Activated T-helper 9 cell treated with anti-CD3 and anti-CD28 coated beads, Interleukin-2, amount 50 U/mL, for 16 hours (primary cell): ENCODE measurements at regions not wholly inside any gene's neighbourhood (a gene's known extent, or its start where the extent isn't known, plus 50 kb on each side); places are given as distances from the start of the nearest gene placed in this dataset.
"Not testable (repeated sequence)": the region's sequence is repeated elsewhere in the genome, so short reads cannot be mapped to it uniquely, and the experiment has no call there.

Experiments used
- DNase-seq: peaks from one replicate; pipeline ENCODE4 v3.0.0-alpha.2; 2020; ENCODE audit warnings: low read depth

- no peak for DNase-seq
Measured at GRCh38 chr16:72657164-72657563, 390.8 kb downstream of the ZFHX3 start.

DNA sequence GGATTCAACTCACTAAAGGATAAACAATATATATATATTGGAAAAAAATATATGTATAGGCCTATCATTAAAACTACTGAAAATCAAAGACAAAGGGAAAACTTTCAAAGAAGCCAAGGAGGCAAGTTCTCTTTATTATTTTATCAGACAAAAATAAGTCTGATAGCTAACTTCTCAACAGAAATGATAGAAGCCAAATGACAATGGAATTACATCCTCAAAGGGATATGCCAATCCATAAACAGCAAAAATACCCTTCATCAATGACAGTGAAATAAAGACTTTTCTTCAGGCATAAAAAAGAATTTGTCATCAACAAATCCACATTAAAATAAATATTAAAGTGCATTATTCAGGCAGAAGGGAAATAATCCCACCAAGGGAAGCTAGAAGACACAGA, 393.4 kb downstream of the ZFHX3 start:
- DNase-seq: no peak

DNA sequence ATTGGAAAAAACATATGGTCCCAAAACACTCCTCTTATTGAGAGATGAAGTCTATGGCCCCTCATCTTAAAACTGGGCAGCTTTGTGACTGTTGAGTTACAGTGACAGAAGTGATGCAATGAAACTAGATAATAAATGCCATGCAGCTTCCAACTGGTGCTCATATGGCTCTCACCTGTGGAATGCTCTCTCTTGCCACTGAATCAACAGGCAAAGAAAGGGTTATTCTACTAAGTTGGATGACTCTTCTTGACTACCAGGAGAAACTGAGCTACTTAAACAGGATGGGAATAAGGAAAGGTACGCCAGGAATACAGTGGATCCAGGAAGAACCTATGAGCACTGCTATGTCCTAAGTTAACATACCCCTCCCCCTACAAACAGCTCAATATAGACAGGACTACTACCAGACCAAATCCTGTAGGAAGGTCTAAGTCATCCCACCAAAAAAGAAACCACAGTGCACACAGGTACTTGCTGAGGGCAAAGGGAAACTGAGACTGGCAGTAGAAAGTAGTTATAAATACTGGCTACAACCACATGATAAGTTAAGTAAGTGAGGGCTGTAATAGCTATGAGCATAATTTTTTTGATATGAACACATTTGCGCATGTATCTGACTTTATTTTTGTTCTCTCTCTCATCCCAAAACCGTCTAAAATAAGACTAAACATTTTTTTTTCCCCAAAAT, 398.5 kb downstream of the ZFHX3 start:
- no peak for DNase-seq

DNA sequence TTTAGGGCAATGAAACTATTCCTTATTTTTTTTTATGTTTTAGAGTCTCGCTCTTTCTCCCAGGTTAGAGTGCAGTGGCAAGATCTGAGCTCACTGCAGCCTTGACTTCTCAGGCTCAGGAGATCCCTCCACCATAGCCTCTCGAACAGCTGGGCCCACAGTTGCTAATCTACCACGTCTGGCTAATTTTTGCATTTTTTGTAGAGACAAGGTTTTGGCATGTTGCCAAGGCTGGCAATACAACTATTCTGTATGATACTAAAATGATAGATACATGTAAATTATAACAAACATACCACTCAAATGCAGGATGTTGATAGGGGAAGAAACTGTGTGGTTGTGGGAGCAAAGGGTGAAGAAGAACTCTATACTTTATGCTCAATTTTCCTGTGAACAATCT, 401.3 kb downstream of the ZFHX3 start:
- DNase-seq: no peak

GRCh38 chr16:72645538-72645937, 402.4 kb downstream of the ZFHX3 start:
- DNase-seq: no peak

GRCh38 chr16:72644911-72645310, 403.0 kb downstream of the ZFHX3 start:
- DNase-seq: no peak

DNA sequence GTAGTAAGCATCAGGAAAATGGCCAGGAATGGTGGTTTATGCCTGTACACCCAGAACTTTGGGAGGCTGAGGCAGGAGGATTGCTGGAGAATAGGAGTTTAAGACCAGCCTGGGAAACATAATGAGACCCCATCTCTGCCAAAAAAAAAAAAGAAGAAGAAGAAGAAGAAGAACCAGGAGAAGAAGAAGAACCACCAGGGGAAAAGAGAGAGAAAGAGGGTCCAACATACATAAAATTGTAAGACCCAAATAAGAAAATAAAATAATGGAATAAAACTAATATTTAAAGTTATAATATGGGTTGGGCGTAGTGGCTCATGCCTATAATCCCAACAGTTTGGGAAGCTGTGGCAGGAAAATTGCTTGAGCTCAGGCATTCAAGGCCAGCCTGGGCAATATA, 408.4 kb downstream of the ZFHX3 start:
- DNase-seq: no peak

DNA sequence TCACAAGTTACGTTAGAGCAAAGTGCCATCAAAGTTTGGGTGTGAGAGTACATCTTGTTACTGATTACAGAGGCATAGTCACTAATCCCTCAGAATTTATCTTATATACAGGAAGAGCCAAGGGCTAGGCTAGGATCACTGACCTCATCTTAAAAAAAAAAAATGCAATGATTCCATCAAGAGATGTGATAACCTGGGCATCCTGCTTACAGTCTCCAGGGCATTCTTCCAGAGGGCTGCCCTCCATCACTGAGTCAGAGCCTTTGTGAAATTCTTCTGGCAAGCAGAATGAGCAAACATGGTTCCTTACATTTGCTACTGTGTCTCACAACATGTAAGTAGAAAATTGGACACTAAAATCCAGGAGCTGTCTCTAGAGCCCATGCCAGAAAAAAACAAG, 410.6 kb downstream of the ZFHX3 start:
- no peak for DNase-seq

DNA sequence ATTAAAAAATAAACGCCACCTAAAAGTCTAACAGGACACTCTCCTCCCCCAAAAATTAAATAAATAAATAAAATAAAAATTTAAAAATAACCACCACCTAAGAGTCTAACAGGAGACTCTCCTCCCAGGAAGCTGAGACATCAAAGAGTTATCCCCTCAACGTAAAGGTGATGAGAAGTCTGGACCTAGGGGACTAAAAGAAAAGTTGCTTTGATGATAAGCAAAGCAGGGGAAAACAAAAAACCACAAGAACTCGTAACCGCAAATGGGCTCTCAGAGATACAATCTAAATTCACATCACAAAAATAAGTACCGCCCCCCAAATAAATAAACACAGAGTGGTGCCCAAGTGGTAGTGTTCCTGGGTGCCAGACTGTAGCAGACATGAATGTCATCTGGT, 412.2 kb downstream of the ZFHX3 start:
- DNase-seq: no peak

GRCh38 chr16:72635104-72635503, 412.8 kb downstream of the ZFHX3 start:
- no peak for DNase-seq

GRCh38 chr16:72627182-72627896, 420.6 kb downstream of the ZFHX3 start:
- not testable (repeated sequence) for DNase-seq

DNA sequence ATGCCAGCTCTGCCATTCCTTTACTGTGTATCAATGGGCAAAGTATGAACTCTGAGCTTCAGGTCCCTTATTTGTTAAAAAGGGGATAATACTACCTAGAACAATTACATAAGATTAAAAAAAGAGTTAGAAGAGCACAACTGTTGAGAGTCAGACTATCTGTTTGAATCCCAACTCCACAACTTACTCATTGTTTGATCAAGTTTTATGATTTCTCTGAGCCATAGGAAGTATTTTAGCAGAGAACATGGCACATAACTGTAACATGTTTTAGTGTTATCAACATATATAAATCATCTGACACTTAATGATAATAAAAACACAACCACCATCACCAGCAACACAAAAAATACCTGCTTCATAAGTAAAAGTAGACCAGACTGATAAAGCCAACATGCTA, 421.3 kb downstream of the ZFHX3 start:
- no peak for DNase-seq

DNA sequence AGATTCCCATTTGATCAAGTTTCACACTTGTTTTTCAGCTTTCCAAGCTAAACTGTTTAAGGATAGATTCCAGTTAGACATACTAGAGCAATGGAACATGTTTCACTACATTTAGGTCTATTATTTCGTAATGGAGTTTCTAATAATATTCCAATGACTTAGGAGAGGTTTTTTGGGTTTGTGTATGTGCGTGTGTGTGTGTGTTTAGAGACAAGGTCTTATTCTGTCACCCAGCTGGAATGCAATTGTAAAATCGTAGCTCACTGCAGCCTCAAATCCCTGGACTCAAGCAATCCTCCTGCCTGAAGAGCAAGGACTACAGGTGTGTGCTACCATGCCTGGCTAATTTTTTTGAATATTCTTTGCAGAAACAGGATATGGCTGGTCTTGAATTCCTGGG, 426.3 kb downstream of the ZFHX3 start:
- no peak for DNase-seq

DNA sequence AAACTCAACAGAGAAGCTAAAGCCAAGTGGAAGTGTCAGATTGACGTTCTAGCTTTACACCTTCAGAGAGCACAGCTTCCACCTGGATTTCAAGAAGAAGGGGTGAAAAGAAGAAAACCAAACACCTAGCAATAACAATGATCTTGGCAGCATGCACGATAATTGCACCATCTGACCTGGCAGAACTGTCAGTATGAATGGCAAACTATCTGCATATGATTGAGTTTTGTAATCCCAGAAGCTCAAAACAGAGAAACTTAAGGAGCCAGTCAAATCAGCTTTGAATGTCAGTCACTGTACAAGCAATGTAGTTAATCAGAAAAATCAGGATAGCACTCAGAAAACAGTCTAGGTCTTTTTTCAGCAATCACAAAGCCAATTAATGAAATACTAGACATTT, 427.1 kb downstream of the ZFHX3 start:
- DNase-seq: no peak

DNA sequence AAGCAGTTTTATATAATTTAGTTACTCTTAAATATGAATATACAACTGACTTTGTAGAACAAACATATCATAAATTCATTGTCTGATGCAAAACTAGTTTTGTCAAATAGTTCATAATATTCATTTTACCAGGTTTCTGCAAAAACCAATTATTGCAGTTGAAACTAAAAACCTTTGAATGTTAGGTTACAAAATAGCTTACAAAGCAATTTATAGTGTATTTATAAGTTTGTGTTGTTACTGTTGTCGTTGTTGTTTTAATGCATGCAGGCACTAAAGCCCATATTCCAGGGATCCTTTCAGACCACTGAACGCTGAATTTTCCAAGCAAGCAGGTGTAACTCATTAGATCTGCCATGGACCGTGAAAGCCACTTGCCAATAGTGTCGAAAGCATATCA, 427.6 kb downstream of the ZFHX3 start:
- DNase-seq: no peak

- no peak for DNase-seq
Measured at GRCh38 chr16:72615856-72616255, 432.1 kb downstream of the ZFHX3 start.

- DNase-seq: no peak
Measured at GRCh38 chr16:72612718-72613117, 435.2 kb downstream of the ZFHX3 start.

DNA sequence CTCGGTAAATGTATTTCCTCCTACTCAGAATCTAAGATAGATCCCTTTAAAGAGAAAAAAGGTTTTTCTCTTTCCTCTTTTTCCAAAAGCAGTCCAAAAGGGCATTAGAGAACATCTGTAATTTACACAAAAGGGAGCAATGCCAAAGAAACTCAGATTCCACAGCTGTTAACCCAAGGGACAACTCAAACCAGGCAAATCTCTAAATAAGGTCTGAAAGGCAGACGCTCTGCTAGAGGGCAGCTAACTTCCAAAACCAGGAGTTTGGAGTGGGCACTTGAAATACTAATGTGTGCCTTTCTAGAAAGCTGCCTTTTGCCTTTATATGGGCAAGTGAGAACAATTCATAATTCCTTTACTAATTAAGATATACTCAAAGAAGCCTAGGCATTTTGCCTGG, 435.7 kb downstream of the ZFHX3 start:
- no peak for DNase-seq

DNA sequence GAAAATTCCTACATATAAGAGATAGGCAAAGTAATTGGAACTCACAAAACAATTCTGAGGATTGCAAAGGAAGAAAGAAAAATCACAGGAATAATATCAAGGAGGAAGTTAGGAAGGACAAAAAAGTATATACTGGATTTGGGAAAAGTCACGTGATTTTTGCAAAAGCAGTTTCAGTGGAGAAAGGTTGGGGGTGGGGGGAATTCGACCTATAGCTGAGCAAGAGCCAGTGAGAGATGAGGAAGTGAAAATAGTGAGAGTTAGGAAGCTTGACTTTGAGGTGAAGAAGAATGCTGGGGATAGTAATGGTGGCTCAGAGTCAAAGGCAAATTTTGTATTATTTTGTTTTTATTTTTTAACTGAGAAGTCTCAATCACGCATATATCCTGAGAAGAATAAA, 438.0 kb upstream of the PMFBP1 start:
- no peak for DNase-seq

DNA sequence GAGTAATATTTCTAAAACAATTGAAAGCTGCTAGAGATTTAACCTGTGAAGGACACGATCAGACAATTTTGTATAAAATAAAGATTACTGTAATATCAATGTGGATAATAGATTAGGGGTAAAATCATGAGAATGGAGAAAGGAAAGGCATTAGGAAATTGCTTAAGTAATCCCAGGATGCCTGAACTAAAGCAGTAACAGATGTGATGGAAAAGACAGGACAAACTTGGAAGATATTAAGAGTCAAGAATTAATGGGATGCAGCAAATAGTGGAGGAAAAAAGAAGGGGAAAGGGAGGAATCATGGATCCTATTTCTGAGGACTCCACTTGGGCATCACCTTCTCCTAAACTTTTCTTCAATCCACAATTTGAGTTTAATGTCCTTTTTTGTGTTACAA, 437.1 kb upstream of the PMFBP1 start:
- no peak for DNase-seq

- DNase-seq: no peak
Measured at GRCh38 chr16:72604375-72604774, 432.4 kb upstream of the PMFBP1 start.

- no peak for DNase-seq
Measured at GRCh38 chr16:72602499-72602898, 430.5 kb upstream of the PMFBP1 start.

DNA sequence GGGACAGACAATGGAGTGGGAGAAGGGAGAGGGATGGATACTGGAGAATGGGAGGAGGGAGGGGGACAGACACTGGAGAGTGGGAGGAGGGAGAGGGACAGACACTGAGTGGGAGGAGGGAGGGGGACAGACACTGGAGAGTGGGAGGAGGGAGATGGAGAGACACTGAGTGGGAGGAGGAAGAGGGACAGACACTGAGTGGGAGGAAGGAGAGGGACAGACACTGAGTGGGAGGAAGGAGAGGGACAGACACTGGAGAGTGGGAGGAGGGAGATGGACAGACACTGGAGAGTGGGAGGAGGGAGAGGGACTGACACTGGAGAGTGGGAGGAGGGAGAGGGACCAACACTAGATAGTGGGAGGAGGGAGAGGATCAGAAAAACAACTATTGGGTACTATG, 426.7 kb upstream of the PMFBP1 start:
- DNase-seq: no peak

GRCh38 chr16:72597938-72598337, 426.0 kb upstream of the PMFBP1 start:
- no peak for DNase-seq
